ENCODE measurements at regions not wholly inside any gene's neighbourhood (a gene's known extent, or its start where the extent isn't known, plus 50 kb on each side); places are given as distances from the start of the nearest gene placed in this dataset.
"Not testable (repeated sequence)": the region's sequence is repeated elsewhere in the genome, so short reads cannot be mapped to it uniquely, and the experiment has no call there.

DNA sequence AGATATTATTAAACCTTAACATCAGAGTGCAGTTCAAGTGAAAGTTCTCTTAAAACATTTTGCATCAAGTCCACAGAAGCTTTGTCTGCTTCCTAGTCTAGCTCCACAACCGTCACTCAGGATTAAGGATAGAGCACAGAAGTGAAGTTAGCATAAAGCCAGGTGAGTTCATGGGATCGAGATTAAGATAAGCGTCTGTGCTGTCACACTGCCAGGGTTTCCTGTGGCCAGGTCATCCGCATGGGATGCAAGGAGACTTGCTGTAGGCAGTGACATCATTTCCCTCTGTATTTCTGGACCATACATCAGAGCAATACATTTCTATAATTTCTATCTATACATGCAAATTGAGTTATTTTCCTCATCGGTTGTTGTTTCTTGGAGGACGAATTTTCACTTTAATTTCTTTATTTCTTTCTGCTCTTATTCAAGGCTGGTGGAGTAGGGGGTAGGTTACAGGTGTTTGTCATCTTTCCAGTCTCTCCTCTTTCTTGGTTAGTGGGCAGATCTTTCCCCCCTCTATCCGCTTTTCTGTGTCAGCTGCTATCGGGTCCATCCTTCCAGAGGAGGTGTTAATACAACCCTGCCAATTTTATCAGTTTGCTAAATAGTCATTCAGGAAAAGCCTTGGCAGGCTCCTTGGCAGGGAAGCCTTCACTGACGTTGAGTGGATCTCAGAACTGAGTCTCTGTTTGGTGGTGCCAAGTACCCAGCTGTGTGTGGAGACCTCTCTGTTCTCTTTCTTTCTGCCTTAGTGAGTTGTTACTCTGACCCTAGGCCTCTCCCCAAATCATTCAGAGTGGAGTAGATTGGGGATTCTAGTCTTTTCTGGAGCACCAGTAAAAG is 307.6 kb upstream of the MAP3K7 start:
- TF ChIP-seq CTCF (IDR thresholded peaks at IDR 0.05), result no peak
- DNase-seq (ENCODE audit: low spot score), result no peak
- Histone ChIP-seq H3K27ac (no peak overlapping the region), H3K4me3 (no peak overlapping the region)

- TF ChIP-seq CTCF (IDR thresholded peaks at IDR 0.05), result no peak
- DNase-seq (ENCODE audit: low spot score), result no peak
- Histone ChIP-seq H3K27ac (no peak overlapping the region), H3K4me3 (no peak overlapping the region)
Measured at GRCh38 chr6:90893400-90893799, 306.5 kb upstream of the MAP3K7 start.

DNA sequence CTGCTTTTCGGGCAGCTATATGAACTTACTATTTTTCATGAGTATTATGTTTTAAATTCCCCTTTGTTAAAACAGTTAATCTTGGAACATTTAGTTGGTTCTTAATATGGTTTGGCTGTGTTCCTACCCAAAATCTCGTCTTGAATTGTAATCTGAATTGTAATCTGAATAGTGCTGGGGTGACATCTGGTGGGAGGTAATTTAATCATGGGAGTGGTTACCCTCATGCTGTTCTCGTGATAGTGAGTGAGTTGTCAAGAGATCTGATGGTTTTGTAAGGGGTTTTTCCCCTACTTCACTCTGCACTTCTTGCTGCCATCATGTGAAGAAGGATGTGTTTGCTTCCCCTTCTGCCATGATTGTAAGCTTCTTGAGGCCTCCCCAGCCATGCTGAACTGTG is 305.4 kb upstream of the MAP3K7 start:
- Histone ChIP-seq H3K4me3 (no peak overlapping the region), H3K27ac (no peak overlapping the region)
- TF ChIP-seq CTCF (IDR thresholded peaks at IDR 0.05), result no peak
- no peak for DNase-seq (ENCODE audit: low spot score)

- Histone ChIP-seq H3K27ac (no peak overlapping the region), H3K4me3 (no peak overlapping the region)
- no peak for TF ChIP-seq CTCF (IDR thresholded peaks at IDR 0.05)
- no peak for DNase-seq (ENCODE audit: low spot score)
Measured at GRCh38 chr6:90891355-90891754, 304.5 kb upstream of the MAP3K7 start.

DNA sequence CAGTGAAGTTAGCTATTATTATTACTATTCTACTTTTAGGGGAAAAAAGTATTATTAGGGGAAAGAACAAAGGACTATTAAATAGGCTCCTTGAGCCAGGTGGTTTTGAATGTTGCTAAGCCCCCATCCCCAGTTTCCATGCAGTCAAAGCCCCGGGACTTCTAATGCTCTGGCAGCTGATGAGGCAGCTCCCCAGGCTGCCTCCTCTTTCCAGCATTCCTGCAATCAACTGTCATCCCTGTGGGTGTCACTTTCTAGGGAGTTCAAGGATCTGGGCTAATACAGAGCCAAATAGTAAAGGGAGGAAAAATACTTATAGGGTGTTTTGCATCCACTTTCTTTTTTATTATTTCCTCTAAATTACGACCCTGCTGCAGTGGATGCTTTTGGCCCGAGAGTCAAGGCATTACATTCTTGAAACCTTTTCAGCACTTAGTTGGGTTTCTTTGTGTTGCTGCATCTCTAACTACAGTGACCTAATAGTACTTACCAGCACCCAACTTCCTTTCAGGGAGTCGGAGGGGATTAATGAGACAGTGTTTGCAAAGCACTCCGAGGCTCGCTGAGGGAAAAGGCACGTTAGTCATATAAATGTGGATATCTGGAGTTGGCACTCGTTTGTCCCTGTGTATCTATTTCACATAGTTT is 303.9 kb upstream of the MAP3K7 start:
- TF ChIP-seq CTCF (IDR thresholded peaks at IDR 0.05), result no peak
- H3K4me3 ChIP-seq, result no peak overlapping the region
- no peak overlapping the region for H3K27ac ChIP-seq
- DNase-seq (ENCODE audit: low spot score), result no peak

GRCh38 chr6:90887764-90888163 is 300.9 kb upstream of the MAP3K7 start:
- no peak overlapping the region for H3K4me3 ChIP-seq
- H3K27ac ChIP-seq, result no peak overlapping the region
- DNase-seq (ENCODE audit: low spot score), result no peak
- no peak for TF ChIP-seq CTCF (IDR thresholded peaks at IDR 0.05)

GRCh38 chr6:90885611-90886056 is 298.8 kb upstream of the MAP3K7 start:
- no peak for DNase-seq (ENCODE audit: low spot score)
- H3K27ac ChIP-seq, result no peak overlapping the region
- TF ChIP-seq CTCF (IDR thresholded peaks at IDR 0.05), result no peak
- H3K4me3 ChIP-seq, result no peak overlapping the region

GRCh38 chr6:90885137-90885536 is 298.3 kb upstream of the MAP3K7 start:
- DNase-seq (ENCODE audit: low spot score); H3K4me3 ChIP-seq; H3K27ac ChIP-seq: not testable (repeated sequence)
